Stimulated activated CD8-positive, alpha-beta memory T cell treated with anti-CD3 and anti-CD28 coated beads, Interleukin-2, amount 100 ng/mL, for 1 hour (primary cell): ENCODE measurements at regions not wholly inside any gene's neighbourhood (a gene's known extent, or its start where the extent isn't known, plus 50 kb on each side); places are given as distances from the start of the nearest gene placed in this dataset.
"Not testable (repeated sequence)": the region's sequence is repeated elsewhere in the genome, so short reads cannot be mapped to it uniquely, and the experiment has no call there.

Experiments used
- DNase-seq, 2 donors: peaks; one replicate each; pipeline ENCODE4 v3.0.0-alpha.2; 2020; ENCODE audit warnings: low read depth in 2 of 2

DNA sequence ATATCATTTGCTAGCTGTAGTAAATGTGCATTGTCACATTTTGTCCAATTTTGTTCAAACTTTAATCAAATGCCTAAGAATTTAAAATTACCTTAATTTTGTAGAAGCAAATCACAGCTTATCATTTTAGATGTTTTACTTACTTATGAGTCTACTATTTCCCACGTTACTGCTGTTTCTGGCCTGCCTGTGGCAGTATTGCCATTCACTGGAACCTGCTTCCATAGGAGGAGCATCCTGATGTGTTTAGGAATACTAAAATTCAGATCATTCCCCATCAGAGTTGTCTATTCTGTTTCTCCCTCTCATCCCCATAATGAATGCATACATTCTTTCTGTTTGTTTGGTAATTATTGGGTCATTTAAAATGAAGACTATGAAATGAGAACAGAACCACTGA is 119.5 kb upstream of the SNRPN start:
- no peak for DNase-seq

DNA sequence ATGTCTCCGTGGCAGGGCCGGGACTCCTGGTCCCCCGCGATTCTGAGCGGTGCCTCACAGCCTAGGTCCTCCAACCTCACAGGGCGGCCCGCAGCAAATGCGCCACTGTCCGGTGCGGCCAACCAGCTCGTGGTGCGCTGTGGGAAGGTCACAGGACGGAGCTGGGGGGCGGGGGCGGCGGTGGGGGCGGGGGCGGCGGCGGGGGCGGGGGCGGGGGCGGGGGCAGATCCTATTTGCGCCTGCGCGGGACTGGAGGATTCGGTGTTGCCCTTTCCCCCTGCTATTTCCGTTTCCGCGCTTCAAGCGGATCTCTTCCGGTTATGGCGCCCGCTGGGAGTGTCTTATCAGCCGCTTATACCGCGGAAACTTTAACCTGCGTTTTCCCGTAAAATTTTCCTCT is 106.7 kb upstream of the SNRPN start:
- no peak for DNase-seq

DNA sequence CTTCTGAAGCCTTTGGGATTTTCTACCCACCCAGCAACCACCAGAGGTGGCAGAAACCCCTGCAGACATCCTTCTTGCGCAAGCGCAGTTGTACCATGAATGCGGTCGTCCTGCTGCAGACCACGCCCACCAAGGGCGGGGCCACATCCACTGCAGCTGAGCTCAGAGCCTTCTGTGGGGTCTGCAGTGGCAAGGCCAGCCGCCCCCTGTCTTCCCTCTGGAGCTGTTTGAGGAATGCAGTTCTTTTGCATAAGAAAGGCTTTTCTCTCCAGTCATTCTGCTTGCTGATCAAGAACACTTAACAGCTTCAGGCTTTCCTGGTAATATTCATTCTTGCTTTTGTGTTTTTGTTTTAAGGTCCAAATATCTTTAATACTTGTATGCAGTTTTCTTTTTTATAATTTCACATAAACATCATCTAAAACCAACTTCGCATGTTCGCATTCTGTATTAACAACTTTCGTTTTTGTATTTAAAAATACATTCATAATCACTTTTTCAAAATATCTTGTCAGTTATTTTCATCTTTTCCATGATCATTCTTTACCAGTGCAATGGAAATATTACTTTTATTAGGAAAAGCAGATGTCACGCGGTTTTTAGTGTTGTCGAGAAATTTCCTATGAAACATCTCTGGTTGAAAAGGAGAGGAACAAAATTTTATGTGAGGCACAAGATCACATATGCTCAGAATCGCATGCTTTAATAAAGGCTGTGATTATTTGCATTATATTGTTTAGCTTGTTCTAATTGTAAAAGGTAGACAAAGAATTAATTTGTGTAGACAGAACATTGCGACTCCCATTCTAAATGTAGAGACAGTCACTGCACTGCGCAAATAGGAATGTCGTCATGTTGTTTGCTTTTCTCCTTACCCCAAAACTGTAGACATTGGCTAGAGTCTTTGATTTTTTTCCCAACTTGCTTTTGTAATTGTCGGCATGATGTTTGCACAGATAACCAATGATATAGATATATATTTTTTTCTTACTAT is 98.1 kb upstream of the SNRPN start:
- no peak for DNase-seq

DNA sequence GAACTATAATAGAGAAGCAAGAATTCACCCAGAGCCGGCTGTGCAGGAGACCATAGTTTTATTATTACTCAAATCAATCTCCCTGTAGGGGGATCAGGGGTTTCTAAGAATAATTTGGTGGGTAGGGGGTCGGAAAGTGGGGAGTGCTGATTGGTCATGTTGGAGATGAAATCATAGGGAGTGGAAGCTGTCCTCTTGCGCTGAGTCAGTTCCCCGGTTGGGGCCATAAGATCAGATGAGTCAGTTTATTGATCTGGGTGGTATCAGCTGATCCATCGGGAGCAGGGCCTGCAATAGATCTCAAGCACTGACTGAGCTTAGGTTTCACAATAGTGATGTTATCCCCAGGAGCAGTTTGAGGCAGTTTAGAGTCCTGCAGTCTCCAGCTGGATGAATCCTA is 97.0 kb upstream of the SNRPN start:
- DNase-seq, result no peak

DNA sequence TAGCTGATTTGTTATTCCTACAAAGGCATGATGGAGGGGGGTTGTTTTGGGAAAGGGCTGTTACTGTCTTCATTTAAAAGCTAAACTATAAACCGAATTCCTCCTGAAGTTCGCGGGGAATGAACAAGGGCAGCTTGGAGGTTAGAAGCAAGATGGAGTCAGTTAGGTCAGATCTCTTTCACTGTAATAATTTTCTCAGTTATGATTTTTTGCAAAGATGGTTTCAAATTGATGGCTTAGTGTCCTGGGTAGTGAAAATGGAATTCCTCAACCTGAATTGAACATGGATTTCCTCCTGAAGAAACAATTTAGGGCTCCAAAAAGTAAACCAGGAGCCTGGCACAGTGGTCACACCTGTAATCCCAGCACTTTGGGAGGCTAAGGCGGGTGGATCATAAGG is 96.6 kb upstream of the SNRPN start:
- not testable (repeated sequence) for DNase-seq

DNA sequence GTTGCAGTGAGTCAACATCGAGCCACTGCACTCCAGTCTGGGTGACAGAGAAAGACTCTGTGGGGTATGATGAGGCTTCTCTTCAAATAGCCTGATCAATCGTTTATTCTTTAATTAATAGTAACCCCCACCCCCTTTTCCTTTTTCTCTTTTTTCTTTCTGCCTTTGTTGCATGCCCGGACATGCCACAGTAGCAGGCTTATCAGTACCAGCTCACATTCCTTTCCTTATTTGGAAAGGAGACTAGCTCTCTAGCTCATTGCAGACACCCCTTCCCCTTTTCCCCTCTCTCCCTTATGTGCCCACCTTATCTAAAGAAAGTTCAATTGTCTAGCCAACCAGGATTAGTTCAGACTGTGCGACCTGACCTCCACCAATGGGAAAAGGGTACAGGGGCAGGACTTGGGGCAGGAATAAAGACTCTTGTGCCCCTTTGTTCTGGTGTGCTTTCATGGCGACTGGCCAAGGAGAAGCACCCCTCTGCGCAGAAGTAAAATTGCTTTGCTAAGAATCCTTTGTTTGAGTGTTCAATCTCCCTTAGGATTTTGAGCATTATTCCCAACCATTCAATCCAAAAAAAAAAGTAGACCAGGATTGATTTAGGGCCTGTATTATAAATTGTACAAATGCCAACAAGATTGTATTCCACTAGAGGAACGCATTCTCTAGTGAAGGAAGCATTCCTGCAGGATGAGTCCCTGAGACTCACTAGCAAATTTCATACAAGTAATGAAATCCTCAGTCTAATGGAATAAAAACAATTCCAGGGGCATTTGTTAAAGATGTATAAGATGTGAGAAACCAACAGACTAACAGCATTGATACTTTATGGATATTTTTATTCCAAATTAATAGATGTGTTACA is 95.8 kb upstream of the SNRPN start:
- no peak for DNase-seq

DNA sequence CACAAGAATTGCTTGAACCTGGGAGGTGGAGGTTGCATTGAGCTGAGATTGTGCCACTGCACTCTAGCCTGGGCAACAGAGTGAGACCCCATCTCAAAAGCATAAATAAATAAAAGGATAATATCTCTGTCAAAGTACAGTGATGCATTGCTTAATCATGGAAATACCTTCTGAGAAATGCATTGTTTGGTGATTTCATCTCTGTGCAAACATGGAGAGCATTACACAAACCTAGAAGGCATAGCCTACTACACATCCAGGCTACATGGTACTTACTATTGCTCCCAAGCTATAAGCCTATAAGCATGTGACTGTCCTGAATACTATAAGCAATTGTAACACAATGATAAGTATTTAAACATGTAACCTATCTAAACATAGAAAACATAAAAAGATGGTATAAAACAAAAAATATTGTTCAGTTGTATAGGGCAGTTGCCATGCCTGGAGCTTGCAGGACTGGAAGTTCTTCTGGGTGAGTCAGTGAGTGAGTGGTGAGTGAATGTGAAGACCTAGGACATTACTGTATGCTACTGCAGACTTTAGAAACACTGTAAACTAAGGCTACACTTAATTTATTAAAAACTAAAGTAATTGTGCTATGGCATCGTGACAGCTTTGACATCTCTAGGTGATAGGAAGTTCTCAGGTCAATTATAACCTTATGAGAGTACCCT is 93.6 kb upstream of the SNRPN start:
- no peak for DNase-seq

DNA sequence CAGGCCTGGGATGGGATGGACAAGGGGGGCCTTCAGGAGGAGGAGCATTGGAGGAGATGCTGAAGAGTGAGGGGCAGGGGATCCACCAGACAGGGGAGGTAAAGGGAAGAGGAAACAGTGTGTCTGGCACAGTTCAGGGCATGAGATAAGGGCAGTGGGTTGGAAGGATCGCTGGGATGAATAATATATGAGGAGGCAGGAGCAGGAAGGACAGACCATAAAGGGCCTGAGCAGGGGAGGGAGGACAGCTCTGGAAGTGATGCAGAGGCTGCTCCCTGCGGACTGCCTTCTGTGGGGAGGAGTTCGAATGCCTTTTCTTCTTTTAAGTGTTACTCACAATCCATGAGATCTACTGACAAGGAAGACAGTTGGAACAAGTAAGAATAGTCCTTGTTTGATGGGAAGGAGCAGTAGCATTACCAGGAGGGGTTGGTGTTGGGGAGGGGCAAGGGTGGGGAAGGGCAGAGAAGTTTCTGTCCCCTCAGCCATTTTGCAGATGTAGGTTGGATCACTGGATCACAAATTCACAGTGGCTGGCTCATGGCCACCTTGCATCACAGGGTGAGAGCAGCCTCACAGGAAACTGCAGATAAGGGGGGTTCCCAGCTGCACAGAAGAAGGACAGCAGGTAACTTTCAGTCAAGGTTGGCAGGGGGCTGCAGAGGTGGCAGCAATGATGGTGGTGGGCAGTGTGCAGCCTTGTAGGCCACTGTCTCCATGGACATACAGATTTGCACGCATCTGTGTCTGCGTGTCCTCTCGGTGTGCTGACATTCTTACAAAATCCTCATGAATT is 91.9 kb upstream of the SNRPN start:
- DNase-seq, result no peak

DNA sequence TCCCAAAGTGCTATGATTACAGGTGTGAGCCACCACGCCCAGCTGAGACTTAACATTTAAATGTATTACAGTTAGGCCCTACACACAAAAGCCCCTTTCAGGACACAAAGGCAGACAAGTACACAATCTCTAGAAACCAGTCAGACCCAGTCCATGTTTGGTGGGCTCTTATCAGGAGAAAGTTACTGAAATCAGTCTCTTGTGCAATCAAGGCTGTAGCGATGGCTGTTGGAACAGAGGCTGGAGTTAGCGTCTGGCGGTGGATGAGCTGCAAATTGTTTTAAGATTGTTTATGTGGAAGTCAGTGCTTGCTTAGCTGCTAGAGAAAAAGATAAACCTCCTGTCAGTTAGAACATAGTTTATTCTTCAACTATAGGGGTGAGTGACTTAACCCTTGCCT is 89.5 kb upstream of the SNRPN start:
- DNase-seq, result no peak

DNA sequence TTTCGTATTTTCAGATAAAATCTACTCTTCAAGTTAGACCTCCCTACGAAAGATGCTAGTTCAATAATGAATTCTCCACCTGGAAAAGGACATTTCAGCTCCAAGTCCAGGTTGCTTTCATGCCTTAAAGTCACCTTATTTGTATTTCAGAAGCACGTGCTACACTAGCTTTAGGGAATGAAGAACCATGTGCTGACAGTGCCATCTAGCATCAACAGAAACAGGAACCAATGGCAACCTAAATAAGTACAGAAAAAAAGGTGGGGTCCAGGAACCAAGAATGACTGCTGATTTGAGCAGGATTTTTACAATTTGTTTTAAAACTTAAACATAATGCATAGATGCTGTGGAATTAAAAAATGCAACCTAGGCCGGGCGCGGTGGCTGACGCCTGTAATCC is 77.6 kb upstream of the SNRPN start:
- DNase-seq, result no peak

DNA sequence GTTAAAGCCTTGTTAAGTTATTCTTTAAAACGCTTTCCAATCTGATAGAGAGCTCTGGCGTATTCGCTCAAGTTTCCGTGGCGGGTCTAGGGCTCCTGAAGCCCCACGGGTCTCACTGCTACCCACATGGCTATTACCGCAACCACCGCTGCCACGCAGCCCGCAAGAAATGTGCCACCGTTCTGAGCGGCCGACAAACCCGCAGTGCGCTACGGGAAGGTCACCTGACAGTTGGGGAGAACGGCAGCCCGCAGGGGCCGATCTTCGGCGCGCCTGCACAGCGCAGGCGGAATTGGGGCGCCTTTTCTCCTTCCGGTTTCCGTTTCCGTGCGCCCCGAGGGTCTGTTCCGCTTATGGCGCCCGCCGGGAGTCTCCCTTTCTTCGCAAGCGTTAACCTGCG is 76.6 kb upstream of the SNRPN start:
- DNase-seq, result no peak

DNA sequence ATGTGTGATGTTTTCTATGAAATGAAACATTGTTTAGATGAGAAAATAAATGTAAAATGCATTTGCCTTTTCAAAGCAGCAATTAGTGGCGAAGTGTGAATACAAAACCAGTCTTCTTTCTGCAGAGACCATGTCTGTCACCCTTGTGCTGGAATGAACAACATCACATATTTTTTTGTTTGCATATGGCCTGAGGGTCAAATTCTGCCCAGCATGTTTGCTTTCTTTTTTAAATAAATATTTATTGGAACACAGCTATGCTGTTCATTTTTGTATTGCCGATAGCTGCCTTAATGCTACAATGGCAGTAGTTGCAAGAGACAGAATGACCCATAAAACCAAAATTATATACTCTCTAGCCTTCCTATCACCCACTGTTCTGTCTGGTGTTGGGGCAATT is 75.3 kb upstream of the SNRPN start:
- DNase-seq, result no peak

DNA sequence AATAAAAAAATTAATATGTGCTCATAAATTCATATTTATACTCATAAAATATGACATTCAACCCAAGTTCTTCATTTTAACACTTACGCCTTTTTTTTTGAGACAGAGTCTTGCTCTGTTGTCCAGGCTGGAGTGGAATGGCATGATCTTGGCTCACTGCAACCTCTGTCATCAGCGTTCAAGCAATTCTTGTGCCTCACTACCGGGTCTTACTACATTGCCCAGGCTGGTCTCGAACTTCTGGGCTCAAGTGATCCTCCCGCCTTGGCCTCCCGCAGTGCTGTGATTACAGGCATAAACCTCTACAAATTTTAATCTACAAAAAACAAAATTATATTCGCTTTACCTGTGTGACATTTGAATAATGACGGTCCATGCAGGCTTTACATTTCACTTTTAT is 74.1 kb upstream of the SNRPN start:
- no peak for DNase-seq

DNA sequence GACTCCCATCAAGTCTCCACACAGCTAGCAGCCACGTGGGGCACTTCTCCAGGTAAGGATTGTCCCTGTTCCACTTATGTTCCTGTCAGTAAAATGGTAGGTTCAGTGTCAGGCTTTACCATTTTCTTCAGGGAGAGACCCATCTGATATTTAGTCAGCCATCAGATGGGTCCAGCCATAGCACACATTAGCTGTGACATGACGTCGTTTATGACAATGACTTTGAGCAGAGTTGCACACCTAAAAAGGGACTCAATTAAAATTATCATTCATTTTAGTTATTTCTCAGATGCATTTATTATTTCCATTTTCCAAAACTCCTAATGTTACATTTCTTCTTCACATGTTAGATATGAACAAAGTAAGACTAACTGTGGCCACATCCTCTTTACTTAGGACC is 68.2 kb upstream of the SNRPN start:
- no peak for DNase-seq

DNA sequence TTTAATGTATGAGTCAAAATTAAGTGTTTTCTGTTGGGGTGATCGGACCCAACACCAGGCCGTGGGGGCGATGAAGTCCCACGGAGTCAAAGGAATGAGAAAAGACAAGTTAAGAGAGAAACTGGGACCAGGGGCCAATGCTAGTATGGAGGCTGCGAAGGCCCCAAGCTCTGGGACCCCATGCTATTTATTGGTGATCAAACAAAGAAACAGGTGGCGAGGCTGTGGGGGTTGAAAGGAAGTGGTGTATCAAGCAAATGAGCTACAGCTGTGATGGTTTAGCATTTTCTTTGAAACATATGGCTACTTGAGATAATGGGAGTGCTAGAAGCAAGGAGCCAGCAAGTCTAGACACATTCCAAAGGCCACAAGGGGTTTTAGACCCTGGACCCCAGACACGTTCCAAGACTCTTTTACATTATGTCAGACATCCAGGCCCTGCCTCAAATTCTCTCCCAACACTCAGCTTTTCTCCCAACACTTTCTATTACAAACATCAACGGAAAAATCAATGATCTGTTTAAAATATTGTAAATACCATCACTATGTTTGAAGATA is 56.0 kb upstream of the SNRPN start:
- no peak for DNase-seq

DNA sequence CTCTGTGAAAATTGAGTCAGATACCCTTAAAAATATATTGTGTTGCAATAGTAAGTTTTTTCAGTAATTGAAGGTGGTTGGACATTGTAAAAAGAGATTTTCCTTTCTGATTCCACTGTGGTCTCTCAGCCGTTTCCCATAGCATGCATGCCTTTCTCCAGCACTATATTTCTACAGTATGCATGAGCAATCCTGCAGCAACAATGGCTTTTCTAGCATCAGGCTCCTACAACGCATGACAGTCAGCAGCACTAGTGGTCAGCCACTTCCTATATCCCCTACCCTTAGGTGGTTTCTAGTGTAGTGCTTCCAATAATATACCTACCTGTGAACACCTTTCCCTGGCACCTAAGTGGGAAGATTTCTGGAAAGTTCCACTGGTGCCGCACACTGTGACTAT is 55.4 kb upstream of the SNRPN start:
- DNase-seq, result no peak

DNA sequence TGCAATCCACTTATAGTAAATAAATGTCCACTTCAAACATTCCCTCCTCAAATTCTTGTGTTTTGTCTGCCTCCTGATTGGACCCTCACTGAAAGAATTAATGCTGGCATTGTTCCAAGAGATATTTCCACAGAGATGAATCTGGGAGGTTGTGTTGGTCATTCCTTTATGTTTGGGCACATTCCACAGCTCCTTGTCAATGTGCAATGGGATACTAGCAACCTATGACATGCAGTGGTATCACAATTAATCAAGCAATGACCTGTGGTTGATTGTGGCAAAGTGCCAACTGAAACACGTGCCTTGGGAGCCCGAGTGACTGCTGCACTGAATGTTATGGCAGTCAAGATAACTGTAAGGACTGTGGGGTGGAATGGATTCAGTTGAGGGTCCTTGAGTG is 55.0 kb upstream of the SNRPN start:
- DNase-seq, result no peak

DNA sequence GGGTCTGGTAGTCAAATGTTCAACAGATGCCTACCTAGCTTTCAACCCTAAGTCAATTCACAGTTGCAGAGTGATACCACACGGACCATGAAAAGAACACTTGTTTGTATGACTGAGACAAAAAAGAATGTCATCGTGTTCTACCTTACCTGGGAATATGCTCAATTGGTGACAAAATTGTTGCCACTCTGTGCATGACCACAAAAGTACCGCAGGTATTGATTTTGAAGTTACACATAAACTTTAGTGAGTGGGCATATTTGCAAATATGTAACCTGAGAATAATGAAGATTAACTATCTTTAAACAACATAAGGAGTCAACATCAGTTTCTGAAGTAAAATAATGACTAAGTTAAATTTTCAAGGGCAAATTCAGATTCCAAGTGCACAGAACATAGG is 53.4 kb upstream of the SNRPN start:
- DNase-seq, result no peak
